Activated naive CD4-positive, alpha-beta T cell treated with anti-CD3 and anti-CD28 coated beads, Interleukin-2, amount 50 U/mL, for 24 hours (primary cell): ENCODE measurements at regions not wholly inside any gene's neighbourhood (a gene's known extent, or its start where the extent isn't known, plus 50 kb on each side); places are given as distances from the start of the nearest gene placed in this dataset.
"Not testable (repeated sequence)": the region's sequence is repeated elsewhere in the genome, so short reads cannot be mapped to it uniquely, and the experiment has no call there.

ENCODE experiments used
- H3K27ac Mint-ChIP-seq: one replicate; pipeline ENCODE4 v1.8.0; 2021; ENCODE audit warnings: mild to moderate bottlenecking, mixed read lengths
- H3K27me3 Mint-ChIP-seq: one replicate; pipeline ENCODE4 v1.8.0; 2021; ENCODE audit warnings: mixed read lengths
- H3K36me3 Mint-ChIP-seq: one replicate; pipeline ENCODE4 v1.8.0; 2021; ENCODE audit warnings: mixed read lengths
- H3K4me1 Mint-ChIP-seq: one replicate; pipeline ENCODE4 v1.8.0; 2021; ENCODE audit warnings: mixed read lengths
- H3K4me3 Mint-ChIP-seq: one replicate; pipeline ENCODE4 v1.8.0; 2021; ENCODE audit warnings: mild to moderate bottlenecking, mixed read lengths
- H3K9me3 Mint-ChIP-seq: one replicate; pipeline ENCODE4 v1.8.0; 2021; ENCODE audit warnings: mixed read lengths

- Mint-ChIP-seq H3K36me3 (no peaks in the 10 kb centered on the region), H3K4me3 (no peak overlapping the region), H3K4me1 (no peaks in the 10 kb centered on the region), H3K9me3 (no peaks in the 10 kb centered on the region), H3K27me3 (no peaks in the 10 kb centered on the region), H3K27ac (no peak overlapping the region)
Observed at GRCh38 chr20:7136886-7137285, 369.4 kb downstream of the BMP2 start.

GRCh38 chr20:7137395-7138151 is 370.1 kb downstream of the BMP2 start:
- H3K36me3 Mint-ChIP-seq: no peaks in the 10 kb centered on the region
- H3K27me3 Mint-ChIP-seq: no peaks in the 10 kb centered on the region

GRCh38 chr20:7144464-7144863 is 377.0 kb downstream of the BMP2 start:
- Mint-ChIP-seq H3K27ac (no peak overlapping the region), H3K4me1 (no peaks in the 10 kb centered on the region), H3K9me3 (no peaks in the 10 kb centered on the region), H3K36me3 (no peaks in the 10 kb centered on the region), H3K27me3 (no peaks in the 10 kb centered on the region), H3K4me3 (no peak overlapping the region)

More at GRCh38 chr20:7137395-7138151, 370.1 kb downstream of the BMP2 start:
- Mint-ChIP-seq H3K4me3 (no peak overlapping the region), H3K9me3 (no peaks in the 10 kb centered on the region), H3K27ac (no peak overlapping the region), H3K4me1 (no peaks in the 10 kb centered on the region)

GRCh38 chr20:7146552-7147219 is 379.2 kb downstream of the BMP2 start:
- Mint-ChIP-seq H3K4me1 (no peaks in the 10 kb centered on the region), H3K27ac (no peak overlapping the region), H3K9me3 (no peaks in the 10 kb centered on the region), H3K4me3 (no peak overlapping the region), H3K27me3 (no peaks in the 10 kb centered on the region), H3K36me3 (no peaks in the 10 kb centered on the region)

GRCh38 chr20:7147220-7147601 is 379.7 kb downstream of the BMP2 start:
- Mint-ChIP-seq H3K36me3 (no peaks in the 10 kb centered on the region), H3K4me1 (no peaks in the 10 kb centered on the region), H3K27ac (no peak overlapping the region), H3K9me3 (no peaks in the 10 kb centered on the region), H3K4me3 (no peak overlapping the region), H3K27me3 (no peaks in the 10 kb centered on the region)

- H3K36me3 Mint-ChIP-seq: no peaks in the 10 kb centered on the region
Observed at GRCh38 chr20:7151676-7152470, 384.4 kb downstream of the BMP2 start.

GRCh38 chr20:7155282-7155681 is 387.8 kb downstream of the BMP2 start:
- H3K27ac Mint-ChIP-seq: no peak overlapping the region
- H3K9me3 Mint-ChIP-seq: peaks cover 17% of the 10 kb centered on the region
- H3K36me3 Mint-ChIP-seq: no peaks in the 10 kb centered on the region
- H3K4me1 Mint-ChIP-seq: no peaks in the 10 kb centered on the region
- no peak overlapping the region for H3K4me3 Mint-ChIP-seq
- no peaks in the 10 kb centered on the region for H3K27me3 Mint-ChIP-seq

More at GRCh38 chr20:7151676-7152470, 384.4 kb downstream of the BMP2 start:
- Mint-ChIP-seq H3K27me3 (no peaks in the 10 kb centered on the region), H3K9me3 (peaks cover 15% of the 10 kb centered on the region), H3K4me3 (no peak overlapping the region), H3K27ac (no peak overlapping the region), H3K4me1 (no peaks in the 10 kb centered on the region)

- Mint-ChIP-seq H3K4me1 (no peaks in the 10 kb centered on the region), H3K36me3 (no peaks in the 10 kb centered on the region), H3K9me3 (peaks cover 17% of the 10 kb centered on the region), H3K27me3 (no peaks in the 10 kb centered on the region), H3K27ac (no peak overlapping the region), H3K4me3 (no peak overlapping the region)
Observed at GRCh38 chr20:7155794-7156193, 388.3 kb downstream of the BMP2 start.

GRCh38 chr20:7159903-7160302 is 392.4 kb downstream of the BMP2 start:
- Mint-ChIP-seq H3K36me3 (no peaks in the 10 kb centered on the region), H3K4me3 (no peak overlapping the region), H3K27me3 (no peaks in the 10 kb centered on the region), H3K27ac (no peak overlapping the region), H3K4me1 (no peaks in the 10 kb centered on the region), H3K9me3 (peaks cover 28% of the 10 kb centered on the region)

GRCh38 chr20:7161690-7162089 is 394.2 kb downstream of the BMP2 start:
- H3K4me1 Mint-ChIP-seq: no peaks in the 10 kb centered on the region
- H3K36me3 Mint-ChIP-seq: no peaks in the 10 kb centered on the region
- no peak overlapping the region for H3K27ac Mint-ChIP-seq
- H3K27me3 Mint-ChIP-seq: no peaks in the 10 kb centered on the region
- H3K9me3 Mint-ChIP-seq: peaks cover 14% of the 10 kb centered on the region
- no peak overlapping the region for H3K4me3 Mint-ChIP-seq

GRCh38 chr20:7171911-7172310 is 404.4 kb downstream of the BMP2 start:
- no peaks in the 10 kb centered on the region for H3K36me3 Mint-ChIP-seq
- H3K27ac Mint-ChIP-seq: no peak overlapping the region
- H3K9me3 Mint-ChIP-seq: no peaks in the 10 kb centered on the region
- no peaks in the 10 kb centered on the region for H3K4me1 Mint-ChIP-seq
- no peaks in the 10 kb centered on the region for H3K27me3 Mint-ChIP-seq
- H3K4me3 Mint-ChIP-seq: no peak overlapping the region

GRCh38 chr20:7174554-7174953 is 407.1 kb downstream of the BMP2 start:
- Mint-ChIP-seq H3K4me1 (no peaks in the 10 kb centered on the region), H3K27ac (no peak overlapping the region), H3K36me3 (no peaks in the 10 kb centered on the region), H3K27me3 (no peaks in the 10 kb centered on the region), H3K9me3 (no peaks in the 10 kb centered on the region), H3K4me3 (no peak overlapping the region)

GRCh38 chr20:7175827-7176226 is 408.3 kb downstream of the BMP2 start:
- not testable (repeated sequence) for H3K27me3 Mint-ChIP-seq, H3K9me3 Mint-ChIP-seq, H3K4me1 Mint-ChIP-seq, H3K27ac Mint-ChIP-seq, H3K4me3 Mint-ChIP-seq, H3K36me3 Mint-ChIP-seq

GRCh38 chr20:7178004-7178403 is 410.5 kb downstream of the BMP2 start:
- H3K36me3 Mint-ChIP-seq: no peaks in the 10 kb centered on the region

GRCh38 chr20:7180256-7181045 is 413.0 kb downstream of the BMP2 start:
- Mint-ChIP-seq H3K4me1 (no peaks in the 10 kb centered on the region), H3K27me3 (no peaks in the 10 kb centered on the region), H3K36me3 (no peaks in the 10 kb centered on the region), H3K27ac (no peak overlapping the region), H3K4me3 (no peak overlapping the region), H3K9me3 (peaks cover 14% of the 10 kb centered on the region)

More at GRCh38 chr20:7178004-7178403, 410.5 kb downstream of the BMP2 start:
- Mint-ChIP-seq H3K4me1 (no peaks in the 10 kb centered on the region), H3K27ac (no peak overlapping the region), H3K27me3 (no peaks in the 10 kb centered on the region), H3K9me3 (peaks cover 14% of the 10 kb centered on the region), H3K4me3 (no peak overlapping the region)
